Small intestine (tissue), 7 donors: ENCODE measurements at regions not wholly inside any gene's neighbourhood (a gene's known extent, or its start where the extent isn't known, plus 50 kb on each side); places are given as distances from the start of the nearest gene placed in this dataset.
"Not testable (repeated sequence)": the region's sequence is repeated elsewhere in the genome, so short reads cannot be mapped to it uniquely, and the experiment has no call there.

Experiments
- DNase-seq, 2 donors: peaks; one replicate each; pipeline versions ENCODE4 v3.0.0 to v3.0.0-alpha.2; 2013
- FAIRE-seq: peaks from 2 replicates; lab custom pipeline; 2012; peaks lifted over from hg19 to GRCh38; lab: Jason Lieb, UNC
- H3K27ac ChIP-seq, 3 donors: one replicate each; pipeline ENCODE4 v1.5.1; 2013; ENCODE audit warnings: low read length in 2 of 3, mild to moderate bottlenecking in 2 of 3, control low read depth in 1 of 3, inconsistent platforms in 1 of 3, low read depth in 1 of 3, moderate library complexity in 1 of 3
- H3K27me3 ChIP-seq, 3 donors: one replicate each; pipeline ENCODE4 v1.6.1; 2013; ENCODE audit warnings: low read length in 3 of 3, inconsistent platforms in 1 of 3; ENCODE audit not compliant: control insufficient read depth in 3 of 3, insufficient read depth in 3 of 3
- H3K36me3 ChIP-seq, 3 donors: one replicate each; pipeline ENCODE4 v1.6.1; 2013; ENCODE audit warnings: low read length in 3 of 3, inconsistent platforms in 1 of 3, low read depth in 1 of 3, mild to moderate bottlenecking in 1 of 3, moderate library complexity in 1 of 3; ENCODE audit not compliant: control insufficient read depth in 3 of 3, insufficient read depth in 2 of 3
- H3K4me1 ChIP-seq, 3 donors: one replicate each; pipeline ENCODE4 v1.6.1; 2013; ENCODE audit warnings: low read length in 2 of 3, inconsistent platforms in 1 of 3, low read depth in 1 of 3, mild to moderate bottlenecking in 1 of 3, moderate library complexity in 1 of 3; ENCODE audit not compliant: control insufficient read depth in 3 of 3, insufficient read depth in 2 of 3
- H3K4me3 ChIP-seq, 3 donors: one replicate each; pipeline ENCODE4 v1.5.1; 2013; ENCODE audit warnings: low read length in 3 of 3, control low read depth in 1 of 3, inconsistent platforms in 1 of 3, low read depth in 1 of 3, mild to moderate bottlenecking in 1 of 3, moderate library complexity in 1 of 3
- H3K9me3 ChIP-seq, 2 donors: one replicate each; pipeline ENCODE4 v1.6.1; 2013; ENCODE audit warnings: low read depth in 1 of 2, low read length in 1 of 2; ENCODE audit not compliant: control insufficient read depth in 2 of 2, insufficient read depth in 1 of 2
- WGBS, 3 donors: extraction: QIAGEN DNeasy Blood & Tissue Kit; methylation state at CpG; one replicate each; pipeline ENCODE4 v1.1.7; 2013; 5-methylcytosine and 5-hydroxymethylcytosine counted together
- donor health status: healthy with polysubstance abuse.
- donor health status: control.
- donor health status: control.
- donor health status: Bipolar disorder and iron deficiency.
- donor health status: healthy.

DNA sequence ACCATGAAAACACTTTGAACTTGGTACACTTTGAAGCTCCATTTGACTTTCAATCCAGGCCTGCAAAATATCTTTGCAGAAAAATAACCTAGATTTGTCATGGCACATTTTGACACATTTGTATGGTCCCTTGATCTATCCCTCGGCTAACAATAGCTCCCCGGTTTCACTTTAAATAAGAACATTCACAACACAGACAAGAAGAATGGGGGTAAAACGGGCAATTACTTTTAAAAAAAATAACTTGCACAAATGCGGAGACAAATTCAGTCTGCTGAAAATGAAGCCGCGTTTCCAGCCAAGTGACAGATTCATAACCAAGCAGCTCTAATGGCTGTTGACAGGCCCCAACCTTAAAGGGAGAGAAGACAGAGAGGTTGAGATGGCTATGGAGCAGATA is 218.2 kb downstream of the NPHP4 start:
- H3K27ac ChIP-seq: no peak overlapping the region
- H3K36me3 ChIP-seq: no peaks in the 10 kb centered on the region
- no peaks in the 10 kb centered on the region for H3K4me1 ChIP-seq
- 86 to 90% (median 87%) methylated on average over 6 of the region's 6 CpGs for WGBS, 3 donors
- DNase-seq (no peak), FAIRE-seq (no peak)
- no peaks in the 10 kb centered on the region for H3K9me3 ChIP-seq
- H3K27me3 ChIP-seq: no peaks in the 10 kb centered on the region
- no peak overlapping the region for H3K4me3 ChIP-seq

DNA sequence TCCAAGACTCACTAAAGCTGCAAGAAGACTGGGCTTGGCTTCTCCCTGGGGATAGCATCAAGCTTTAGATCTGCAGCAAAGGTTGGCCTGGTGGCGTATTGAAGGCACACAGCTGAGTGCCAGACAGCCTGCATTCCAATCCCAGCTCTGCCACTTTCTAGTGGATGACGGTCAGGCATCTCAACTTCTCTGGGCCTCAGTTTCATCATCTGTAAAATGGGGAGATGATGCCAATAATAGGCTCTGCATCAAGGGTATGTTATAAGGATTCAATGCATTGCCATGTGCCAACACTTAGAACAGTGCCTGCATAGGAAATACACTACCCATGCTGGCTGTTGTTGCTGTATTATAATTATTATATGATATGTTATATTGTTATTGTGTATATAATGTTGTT is 220.4 kb downstream of the NPHP4 start:
- WGBS, 3 donors: 80 to 82% (median 81%) methylated on average over 2 of the region's 2 CpGs
- no peak for FAIRE-seq
- no peak for DNase-seq
- Histone ChIP-seq H3K27ac (no peak overlapping the region), H3K4me3 (no peak overlapping the region), H3K9me3 (no peaks in the 10 kb centered on the region), H3K4me1 (no peaks in the 10 kb centered on the region), H3K27me3 (peaks cover 0 to 5% (median 0%) of the 10 kb centered on the region in 3 donors), H3K36me3 (no peaks in the 10 kb centered on the region)

DNA sequence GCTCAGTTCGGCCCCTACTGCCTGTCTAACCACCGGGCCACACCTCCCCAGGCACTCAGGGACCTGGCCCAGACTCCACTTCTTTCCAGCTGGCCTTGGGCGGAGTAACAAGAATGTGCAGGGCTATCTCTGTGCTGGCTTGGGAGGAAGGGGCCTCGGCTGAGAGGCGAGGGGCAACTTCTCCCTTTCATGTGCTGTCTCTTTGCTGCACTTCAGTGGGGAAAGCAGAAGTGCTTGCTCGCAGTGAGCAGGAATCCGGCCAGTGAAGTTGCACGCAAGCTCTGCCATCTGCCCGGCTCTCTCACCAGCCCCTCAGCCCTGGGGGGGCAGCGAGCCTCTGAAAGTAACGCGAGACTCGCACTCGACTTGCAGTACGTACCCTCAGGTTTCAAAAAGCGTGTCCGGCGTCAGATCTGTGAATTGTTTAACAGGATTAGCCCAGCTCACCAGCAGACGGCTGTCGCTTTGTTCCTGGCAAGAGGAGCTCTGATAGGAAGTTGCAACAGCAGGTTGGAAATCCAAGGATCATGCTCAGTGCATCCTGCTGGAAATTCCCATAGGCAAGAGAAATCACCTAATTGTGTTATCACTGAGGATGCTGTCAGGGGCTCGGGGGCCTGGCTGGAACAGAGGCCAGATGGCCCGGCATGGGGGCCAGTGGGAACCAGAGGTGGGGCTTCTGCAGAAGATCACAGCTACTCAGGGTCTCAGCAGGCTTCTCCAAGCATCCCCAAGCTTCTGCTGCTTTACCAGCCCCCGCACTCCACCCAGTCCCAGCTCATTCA is 221.1 kb downstream of the NPHP4 start:
- Histone ChIP-seq H3K9me3 (no peaks in the 10 kb centered on the region), H3K36me3 (no peaks in the 10 kb centered on the region), H3K27ac (no peak overlapping the region), H3K27me3 (peaks cover 0 to 5% (median 4%) of the 10 kb centered on the region in 3 donors), H3K4me3 (no peak overlapping the region), H3K4me1 (no peaks in the 10 kb centered on the region)
- no peak for FAIRE-seq
- 13 to 16% (median 16%) methylated on average over 23 of the region's 23 CpGs for WGBS, 3 donors
- peak in 1 of 2 donors; percentile 12 for DNase-seq

DNA sequence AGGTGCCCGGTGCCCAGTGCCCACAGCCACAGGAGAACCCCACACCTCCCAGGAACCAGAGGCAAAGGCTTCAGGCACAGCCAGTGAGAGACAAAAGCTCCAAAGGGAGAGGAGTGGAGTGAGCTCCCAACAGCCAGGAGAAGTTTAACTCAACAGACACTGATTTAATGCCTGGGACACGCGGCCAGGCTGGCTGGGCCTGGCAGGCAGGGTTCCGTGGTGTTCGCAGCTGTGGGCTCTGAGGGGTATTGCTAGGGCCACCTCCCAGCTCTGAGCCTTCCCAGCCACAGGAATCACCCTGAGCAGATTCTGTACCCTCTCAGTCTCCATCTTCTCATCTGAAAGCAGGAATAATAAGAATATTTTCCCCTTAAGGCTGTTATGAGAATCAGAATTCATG is 222.5 kb downstream of the NPHP4 start:
- Histone ChIP-seq H3K27ac (no peak overlapping the region), H3K4me3 (no peak overlapping the region), H3K4me1 (no peaks in the 10 kb centered on the region), H3K9me3 (no peaks in the 10 kb centered on the region), H3K36me3 (no peaks in the 10 kb centered on the region), H3K27me3 (peaks cover 0 to 5% (median 4%) of the 10 kb centered on the region in 3 donors)
- FAIRE-seq (no peak), DNase-seq (no peak)
- WGBS, 3 donors: 87 to 95% (median 91%) methylated on average over 5 of the region's 5 CpGs

DNA sequence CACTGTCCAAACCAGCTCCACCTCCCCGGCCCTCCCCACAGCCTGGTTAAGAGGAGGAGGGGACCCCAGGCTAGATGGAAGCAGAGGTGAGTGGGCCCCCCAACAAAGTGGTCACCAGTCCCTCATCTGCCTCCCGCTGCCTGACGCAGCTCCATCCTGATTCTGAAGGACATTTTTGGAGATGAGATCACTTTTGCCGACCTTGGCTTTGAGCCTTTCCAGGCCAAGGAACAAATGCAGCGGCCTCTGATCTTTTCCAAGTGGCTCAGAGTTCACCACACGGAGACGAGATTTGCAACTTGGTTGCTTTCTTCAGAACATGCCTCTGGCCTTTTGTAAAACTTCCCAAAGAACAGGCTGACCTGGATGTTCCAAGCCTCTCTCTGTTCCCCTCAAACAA is 223.1 kb downstream of the NPHP4 start:
- 64 to 79% (median 71%) methylated on average over 7 of the region's 7 CpGs for WGBS, 3 donors
- no peak for FAIRE-seq
- DNase-seq: no peak

DNA sequence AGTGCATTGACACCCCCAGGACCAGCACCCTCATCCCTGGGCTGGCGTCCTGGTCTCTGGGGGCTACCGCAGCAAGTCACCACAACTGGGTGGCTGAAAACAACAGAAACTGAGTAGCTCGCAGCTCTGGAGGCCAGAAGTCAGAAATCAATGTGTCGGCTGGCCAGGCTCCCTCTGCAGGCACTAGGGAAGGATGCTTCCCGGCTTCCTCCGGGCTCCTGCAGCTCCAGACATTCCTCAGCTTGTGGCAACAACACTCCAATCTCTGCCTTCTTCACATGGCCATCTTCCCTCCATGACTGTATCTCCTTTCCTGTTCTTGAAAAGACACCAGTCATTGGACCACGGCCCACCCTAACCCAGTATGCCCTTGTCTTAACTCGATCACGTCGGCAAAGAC is 224.2 kb downstream of the NPHP4 start:
- no peak for FAIRE-seq
- Histone ChIP-seq H3K9me3 (no peaks in the 10 kb centered on the region), H3K4me3 (no peak overlapping the region), H3K27me3 (peaks cover 0 to 7% (median 4%) of the 10 kb centered on the region in 3 donors), H3K27ac (no peak overlapping the region), H3K4me1 (no peaks in the 10 kb centered on the region), H3K36me3 (no peaks in the 10 kb centered on the region)
- DNase-seq: no peak
- WGBS, 3 donors: 63 to 70% (median 66%) methylated on average over 10 of the region's 10 CpGs

More for the DNA sequence above, 223.1 kb downstream of the NPHP4 start:
- Histone ChIP-seq H3K4me1 (no peaks in the 10 kb centered on the region), H3K27me3 (peaks cover 0 to 5% (median 4%) of the 10 kb centered on the region in 3 donors), H3K27ac (no peak overlapping the region), H3K36me3 (no peaks in the 10 kb centered on the region), H3K9me3 (no peaks in the 10 kb centered on the region), H3K4me3 (no peak overlapping the region)

DNA sequence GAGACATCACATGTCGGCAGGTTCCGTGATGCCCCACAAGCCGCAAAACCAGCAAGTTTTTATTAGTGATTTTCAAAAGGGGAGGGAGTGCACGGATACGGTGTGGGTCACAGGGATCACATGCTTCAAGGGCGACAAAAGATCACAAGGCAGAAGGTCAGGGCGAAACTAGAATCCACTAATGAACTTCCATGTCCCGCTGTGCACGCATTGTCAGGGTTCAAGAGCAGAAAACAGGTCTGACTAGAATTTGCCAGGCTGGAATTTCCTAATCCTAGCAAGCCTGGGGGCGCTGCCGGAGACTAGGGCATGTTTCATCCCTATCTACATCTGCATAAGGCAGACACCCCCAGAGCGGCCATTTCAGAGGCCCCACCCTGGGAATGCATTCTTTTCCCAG is 225.2 kb downstream of the NPHP4 start:
- H3K4me1 ChIP-seq, H3K27me3 ChIP-seq, FAIRE-seq, H3K27ac ChIP-seq, H3K36me3 ChIP-seq, H3K9me3 ChIP-seq, DNase-seq, H3K4me3 ChIP-seq: not testable (repeated sequence)
- 52 to 68% (median 62%) methylated on average over 12 of the region's 12 CpGs for WGBS, 3 donors

DNA sequence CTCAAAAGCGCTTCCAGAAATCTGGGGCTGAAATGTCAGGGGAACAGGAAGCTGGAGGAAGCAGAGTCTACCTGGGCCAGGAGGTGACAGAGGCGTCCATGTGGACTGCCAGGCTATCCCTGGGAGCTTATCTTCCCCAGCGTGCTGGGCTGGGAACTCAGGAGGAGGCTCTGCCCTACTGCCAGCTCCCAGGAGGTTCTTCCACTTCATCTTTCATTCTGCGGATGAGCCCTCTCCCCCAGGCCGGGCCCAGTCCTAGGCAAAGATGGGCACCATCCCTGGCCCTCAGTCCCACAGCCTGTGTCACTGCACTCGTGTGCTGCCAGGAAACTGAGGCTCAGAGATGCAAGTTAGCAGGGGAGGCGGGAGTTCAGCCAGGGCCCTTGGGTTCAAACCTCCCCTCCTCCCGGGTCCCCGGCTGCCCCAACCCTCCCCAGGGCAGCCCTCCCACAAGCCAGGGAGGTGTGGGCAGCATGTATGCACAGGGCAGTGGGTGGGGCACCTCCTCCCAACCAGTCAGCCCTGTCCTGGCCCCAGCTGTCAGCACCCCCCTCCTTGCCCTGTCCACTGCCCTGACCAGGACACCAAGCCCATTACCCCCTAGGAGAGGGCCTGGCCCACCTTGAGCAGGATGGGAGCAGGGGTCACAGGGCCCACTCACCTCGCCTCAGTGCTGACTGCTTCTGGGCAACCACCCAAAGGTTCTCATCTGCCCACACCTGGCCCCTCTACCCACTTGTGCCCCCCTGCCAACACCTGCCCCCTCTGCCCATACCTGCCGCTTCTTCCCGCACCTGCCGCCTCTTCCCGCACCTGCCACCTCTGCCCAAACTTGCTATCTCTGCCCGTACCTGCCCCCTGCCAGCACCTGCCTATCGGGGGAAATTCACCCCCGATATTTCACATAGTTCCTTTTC is 226.0 kb downstream of the NPHP4 start:
- peaks cover 0 to 8% (median 4%) of the 10 kb centered on the region in 3 donors for H3K27me3 ChIP-seq
- H3K4me1 ChIP-seq: no peaks in the 10 kb centered on the region
- H3K36me3 ChIP-seq: no peaks in the 10 kb centered on the region
- H3K27ac ChIP-seq: no peak overlapping the region
- DNase-seq (no peak), FAIRE-seq (no peak)
- 47 to 66% (median 51%) methylated on average over 16 to 17 of the region's 17 CpGs for WGBS, 3 donors
- no peaks in the 10 kb centered on the region for H3K9me3 ChIP-seq
- H3K4me3 ChIP-seq: no peak overlapping the region
